ENCODE measurements at regions not wholly inside any gene's neighbourhood (a gene's known extent, or its start where the extent isn't known, plus 50 kb on each side); places are given as distances from the start of the nearest gene placed in this dataset.

- TF ChIP-seq CTCF (IDR thresholded peaks at IDR 0.05; ENCODE audit: low read length) (no peak), EZH2phosphoT487 (IDR thresholded peaks at IDR 0.05; ENCODE audit: low read length) (no peak)
These were observed 300.8 kb upstream of the MEX3C start for GRCh38 chr18:51498085-51498855.
